CMK (cell line): ENCODE measurements at regions not wholly inside any gene's neighbourhood (a gene's known extent, or its start where the extent isn't known, plus 50 kb on each side); places are given as distances from the start of the nearest gene placed in this dataset.
"Not testable (repeated sequence)": the region's sequence is repeated elsewhere in the genome, so short reads cannot be mapped to it uniquely, and the experiment has no call there.

Experiments
- DNase-seq: peaks from one replicate; pipeline ENCODE4 v3.0.0-alpha.2; 2010; ENCODE audit warnings: low read depth

DNA sequence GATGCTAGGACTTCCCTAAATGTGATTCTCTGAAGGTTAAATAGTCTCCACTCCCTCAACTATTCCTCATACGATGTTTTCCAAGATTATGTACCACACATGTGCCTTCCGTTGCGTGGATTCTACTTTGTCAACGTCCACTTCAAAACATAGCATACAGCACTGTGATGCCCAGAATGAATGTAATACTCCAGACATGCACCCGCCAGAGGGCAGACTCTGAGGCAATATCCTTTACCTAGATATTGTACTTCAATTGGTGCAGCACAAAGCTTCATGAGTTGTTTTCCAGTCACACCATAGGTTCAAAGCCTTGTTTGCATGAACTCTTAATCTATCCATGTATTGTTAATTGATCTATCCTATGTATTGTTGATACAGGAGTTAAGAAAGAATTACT is 201.0 kb upstream of the NABP1 start:
- no peak for DNase-seq

DNA sequence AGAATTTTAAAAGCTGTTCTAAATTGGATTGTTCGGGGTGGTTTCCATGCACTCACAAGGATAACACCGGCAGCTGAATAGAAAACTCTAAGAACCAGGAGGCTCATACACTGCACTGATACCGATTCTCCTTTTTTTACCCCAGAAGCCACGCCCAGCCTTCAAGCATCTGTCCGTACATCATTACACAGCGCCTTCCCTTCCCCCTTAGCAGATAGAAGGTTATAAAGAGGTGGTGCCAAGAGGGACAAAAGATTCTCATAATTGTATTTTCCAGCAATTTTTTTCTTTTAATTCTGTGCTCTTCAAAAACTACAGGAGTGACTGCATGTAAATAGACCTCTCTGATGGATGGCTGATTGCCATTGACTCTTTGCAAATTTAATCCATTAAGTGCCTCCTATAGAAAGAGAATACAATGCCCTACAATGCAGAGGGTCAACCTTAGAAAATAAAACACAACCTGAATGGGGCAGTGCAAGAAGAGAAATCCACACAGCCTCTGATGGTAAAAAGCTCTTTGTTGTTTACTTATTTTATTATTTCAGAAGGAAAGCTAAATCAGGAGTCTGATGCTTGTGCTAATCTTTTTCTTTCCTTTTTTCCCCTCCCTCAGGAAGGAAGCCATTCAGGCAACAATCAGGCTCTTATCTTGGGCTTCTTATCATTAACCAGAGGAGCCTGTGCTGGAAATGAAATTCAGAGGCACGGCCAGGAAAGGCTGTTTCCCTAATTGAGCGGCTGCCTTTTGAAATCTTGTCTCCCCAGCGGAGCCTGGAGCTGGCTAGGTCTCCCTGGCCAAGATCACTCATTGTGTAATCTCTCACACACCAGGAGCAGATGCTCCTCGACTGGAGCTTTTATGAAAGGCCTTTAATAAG is 198.9 kb upstream of the NABP1 start:
- DNase-seq = no peak

DNA sequence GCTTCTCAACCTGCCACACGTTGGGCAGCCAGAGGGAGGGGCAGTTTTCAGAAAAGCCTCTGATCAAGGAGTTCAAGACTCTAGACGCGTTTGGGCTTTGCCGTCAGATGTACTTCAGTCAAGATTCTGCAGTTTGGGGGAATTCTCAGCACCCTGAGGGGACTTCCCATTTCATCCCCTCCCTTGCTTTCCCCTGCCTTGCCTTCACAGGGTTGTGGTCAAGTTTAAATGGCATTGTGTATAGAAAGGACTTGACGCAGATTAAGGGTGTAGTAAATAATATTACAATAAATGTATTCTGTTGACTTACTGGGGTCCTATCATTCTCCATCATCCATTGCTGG is 198.3 kb upstream of the NABP1 start:
- DNase-seq = no peak

DNA sequence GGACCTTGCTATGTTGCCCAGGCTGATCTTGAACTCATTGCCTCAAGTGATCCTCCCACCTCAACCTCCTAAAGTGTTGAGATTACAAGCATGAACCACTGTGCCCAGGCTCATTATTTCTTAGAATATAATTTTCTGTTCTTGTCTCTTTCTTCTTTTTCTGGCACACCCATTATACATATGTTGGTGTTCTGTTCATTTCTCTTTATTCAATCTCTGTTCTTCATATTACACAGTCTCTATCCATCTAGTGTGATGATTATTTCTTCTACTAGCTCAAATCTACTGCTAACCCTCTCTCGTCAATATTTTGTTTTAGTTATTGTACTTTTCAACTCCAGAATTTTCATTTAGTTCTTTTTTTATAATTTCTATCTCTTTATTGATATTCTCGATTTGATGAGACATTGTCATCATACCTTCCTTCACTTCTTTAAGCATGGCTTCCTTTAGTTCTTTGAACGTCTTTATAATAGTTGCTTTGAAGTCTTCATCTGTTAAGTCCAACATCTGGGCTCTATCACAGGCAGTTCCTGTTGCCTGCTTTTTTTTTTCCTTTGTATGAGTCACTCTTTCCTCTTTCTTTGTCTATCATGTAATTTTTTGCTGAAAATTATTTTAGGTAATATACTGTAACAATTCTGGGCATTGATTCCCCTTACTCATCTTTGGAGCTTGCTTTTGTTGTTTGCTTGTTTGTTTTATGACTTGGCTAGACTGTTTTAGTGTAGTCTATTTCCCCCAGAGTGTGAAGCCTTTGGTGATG is 196.4 kb upstream of the NABP1 start:
- DNase-seq = no peak

DNA sequence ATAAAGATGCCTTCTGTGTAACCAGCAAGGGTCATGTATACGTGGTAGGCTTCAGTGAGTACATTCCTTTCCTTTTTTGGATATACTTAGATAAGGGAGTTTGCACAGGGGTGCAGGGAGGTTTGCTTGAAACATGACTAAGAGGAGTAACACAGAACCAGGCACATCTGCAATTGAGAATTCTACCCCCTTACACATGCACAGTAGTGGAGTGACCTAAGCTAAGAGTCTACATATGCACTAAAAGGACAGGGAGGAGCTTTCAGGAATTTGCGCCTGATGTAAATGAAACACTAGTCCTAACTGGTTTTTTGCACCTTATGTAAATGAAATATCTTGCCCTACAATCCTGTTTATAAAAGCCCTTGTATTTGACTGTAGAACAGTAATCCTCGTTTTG is 194.8 kb upstream of the NABP1 start:
- no peak for DNase-seq

DNA sequence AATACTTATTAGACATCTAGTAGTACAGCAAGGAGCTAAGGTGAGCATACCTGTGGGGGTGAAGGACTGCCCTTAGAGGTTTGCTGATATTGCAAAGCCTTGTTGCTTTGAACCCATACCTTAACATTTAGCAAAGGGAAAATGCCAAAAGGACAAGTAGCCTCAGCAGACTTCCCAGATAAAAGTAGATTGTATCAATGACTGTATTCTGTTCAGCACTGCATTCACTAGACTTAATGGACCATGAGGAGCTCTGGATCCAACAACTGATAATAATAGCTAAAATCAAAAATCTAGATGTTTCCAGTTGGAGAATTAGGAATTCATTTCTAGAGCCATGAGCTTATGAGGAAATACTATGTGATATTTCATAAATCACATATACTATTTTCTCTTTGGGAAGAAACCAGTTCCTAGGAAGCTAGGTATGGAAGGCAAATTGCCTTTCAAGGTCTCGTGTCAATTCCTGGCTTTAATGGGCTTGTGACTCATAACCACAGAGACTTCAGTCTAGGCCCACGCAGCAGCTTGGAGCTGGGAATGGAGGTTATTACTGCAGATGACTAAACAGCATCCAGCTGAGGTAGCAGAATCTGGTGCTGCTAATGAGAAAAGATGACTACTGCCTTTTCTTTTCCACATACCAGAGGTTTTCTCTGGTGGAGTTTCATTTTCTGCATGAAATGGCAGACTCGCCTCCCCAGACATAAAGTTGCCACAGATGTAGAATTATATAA is 191.2 kb upstream of the NABP1 start:
- no peak for DNase-seq

DNA sequence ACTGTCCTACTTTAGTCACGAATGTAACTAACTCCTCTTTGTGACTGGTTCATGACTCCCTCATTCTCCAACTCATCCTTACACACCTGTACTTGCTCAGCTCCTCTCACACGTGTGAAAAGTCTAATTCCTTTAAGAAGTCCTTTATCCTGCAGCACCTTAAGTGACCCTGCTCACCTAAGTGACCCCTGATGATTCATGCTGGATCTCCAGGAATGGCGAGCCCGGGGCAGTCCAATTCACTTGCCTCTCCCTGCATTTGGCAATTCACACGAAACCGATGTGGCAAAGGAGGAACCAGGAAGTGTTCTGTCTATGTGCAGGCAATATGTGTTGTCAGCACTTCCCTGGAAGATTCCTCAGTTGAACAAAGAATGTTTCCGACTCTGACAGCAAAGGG is 189.8 kb upstream of the NABP1 start:
- DNase-seq = no peak

DNA sequence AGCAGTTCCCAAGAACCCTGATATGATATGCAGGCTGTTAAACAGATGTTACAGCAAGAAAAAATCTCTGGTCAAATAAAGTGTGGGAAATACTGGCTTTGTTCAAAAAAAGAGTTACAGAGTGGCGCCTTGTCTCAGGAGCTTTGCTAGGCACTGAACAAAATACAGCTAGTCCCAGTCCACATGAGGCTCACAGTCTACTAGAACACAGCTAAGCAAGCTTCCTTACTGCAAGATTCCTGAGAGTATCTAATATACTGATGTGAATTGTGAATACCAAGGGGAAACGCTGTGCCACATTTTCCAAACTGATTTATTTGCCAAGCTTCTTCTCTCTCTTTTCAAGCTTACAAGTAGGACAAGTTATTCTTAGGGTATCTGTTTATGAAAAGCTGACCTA is 188.8 kb upstream of the NABP1 start:
- DNase-seq = no peak

DNA sequence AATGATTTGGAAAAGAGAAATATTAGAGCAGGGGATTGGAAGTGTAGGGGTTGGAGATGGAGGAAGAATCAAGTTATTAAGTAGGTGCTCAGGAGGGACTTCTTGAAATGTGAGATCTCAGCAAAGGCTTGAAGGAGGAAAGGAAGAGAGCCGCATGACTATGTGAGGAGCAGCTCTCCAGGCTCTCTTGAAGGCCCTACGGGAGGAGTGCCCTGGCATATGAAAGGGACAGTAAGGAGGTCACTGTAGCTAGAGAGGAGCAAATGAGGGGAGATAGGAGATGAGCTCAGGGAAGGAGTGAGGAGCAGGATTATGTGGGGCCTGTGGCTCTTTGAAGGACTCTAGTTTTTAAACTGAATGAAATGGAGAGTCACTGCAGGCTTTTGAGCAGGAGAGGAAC is 181.1 kb upstream of the NABP1 start:
- DNase-seq = no peak

DNA sequence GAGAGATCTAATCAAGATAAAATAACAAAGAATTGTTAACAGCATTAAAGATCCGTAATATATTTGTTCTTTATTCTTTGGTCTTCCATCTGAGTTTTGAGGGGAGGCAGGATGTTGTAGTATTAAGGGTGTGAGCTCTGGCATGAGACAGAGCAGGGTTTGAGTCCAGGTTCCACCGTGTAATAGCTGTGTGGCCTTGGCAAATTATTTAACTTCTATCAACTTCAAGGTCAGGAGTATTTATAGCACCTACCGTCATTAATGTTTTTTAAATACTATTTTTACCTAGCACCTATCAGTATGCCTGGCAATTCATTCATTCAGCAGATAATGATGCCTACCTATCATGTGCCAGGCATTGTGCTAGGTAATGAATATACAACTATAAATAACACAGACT is 180.1 kb upstream of the NABP1 start:
- no peak for DNase-seq

DNA sequence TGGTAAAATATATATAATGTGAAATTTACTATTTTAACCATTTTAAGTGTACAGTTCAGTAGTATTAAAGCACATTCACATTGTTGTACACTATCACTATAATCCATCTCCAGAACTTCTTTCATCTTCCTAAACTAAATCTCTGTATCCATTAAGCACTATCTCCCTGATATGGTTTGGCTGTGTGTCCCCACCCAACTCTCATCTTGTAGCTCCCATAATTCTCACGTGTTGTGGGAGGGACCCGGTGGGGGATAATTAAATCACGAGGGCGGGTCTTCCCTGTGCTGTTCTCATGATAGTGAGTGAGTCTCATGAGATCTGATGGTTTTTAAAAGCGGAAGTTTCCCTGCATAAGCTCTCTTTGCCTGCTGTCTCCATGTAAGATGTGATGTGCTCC is 178.9 kb upstream of the NABP1 start:
- DNase-seq = no peak

DNA sequence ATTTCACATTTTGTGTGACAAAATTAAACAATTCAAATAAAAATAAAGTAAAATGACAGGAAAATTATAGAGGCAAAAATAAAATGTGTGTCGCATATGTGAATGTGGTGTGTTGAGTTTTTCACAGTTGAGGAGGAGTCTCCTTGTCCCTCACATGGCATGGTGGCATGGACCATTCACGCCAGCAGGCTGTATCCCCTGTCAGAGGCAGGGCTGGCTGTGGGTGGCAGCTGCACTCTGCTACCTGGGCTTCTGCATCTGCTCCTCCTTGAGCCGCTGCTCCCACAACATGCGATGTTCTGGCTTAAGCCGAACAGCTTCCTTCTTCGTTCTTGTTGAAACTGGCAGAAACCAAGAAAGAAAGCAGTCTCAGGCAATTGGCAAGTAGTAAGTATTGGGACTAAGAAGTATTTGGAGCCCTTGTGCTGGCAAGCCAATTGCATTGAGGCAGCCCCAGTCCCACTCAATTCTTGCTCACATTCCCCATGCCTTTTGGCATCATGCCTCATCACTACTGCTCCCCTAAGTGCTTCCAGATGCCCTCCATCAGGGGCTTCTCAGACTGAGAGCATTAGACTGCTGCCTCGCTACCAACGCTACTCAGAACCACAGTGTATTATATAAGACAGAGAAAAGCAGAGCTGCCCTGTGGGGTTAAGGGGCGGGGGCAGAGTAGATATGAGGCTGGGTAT is 177.9 kb upstream of the NABP1 start:
- no peak for DNase-seq

DNA sequence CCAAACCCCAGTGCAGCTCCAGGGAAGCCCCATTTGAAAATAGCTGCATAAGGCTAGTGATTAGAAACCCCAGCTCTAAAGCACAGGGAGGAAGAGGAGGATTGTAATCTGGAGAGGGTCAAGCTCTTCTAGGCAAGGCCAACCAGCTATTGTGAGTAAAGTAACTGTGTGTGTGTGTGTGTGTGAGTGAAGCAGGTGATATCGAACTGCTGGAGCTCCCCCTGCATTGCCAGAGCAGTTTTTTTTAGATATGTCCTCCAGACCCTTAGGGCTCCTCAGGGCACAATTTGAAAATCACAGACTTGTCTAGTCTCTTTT is 177.4 kb upstream of the NABP1 start:
- DNase-seq = no peak

DNA sequence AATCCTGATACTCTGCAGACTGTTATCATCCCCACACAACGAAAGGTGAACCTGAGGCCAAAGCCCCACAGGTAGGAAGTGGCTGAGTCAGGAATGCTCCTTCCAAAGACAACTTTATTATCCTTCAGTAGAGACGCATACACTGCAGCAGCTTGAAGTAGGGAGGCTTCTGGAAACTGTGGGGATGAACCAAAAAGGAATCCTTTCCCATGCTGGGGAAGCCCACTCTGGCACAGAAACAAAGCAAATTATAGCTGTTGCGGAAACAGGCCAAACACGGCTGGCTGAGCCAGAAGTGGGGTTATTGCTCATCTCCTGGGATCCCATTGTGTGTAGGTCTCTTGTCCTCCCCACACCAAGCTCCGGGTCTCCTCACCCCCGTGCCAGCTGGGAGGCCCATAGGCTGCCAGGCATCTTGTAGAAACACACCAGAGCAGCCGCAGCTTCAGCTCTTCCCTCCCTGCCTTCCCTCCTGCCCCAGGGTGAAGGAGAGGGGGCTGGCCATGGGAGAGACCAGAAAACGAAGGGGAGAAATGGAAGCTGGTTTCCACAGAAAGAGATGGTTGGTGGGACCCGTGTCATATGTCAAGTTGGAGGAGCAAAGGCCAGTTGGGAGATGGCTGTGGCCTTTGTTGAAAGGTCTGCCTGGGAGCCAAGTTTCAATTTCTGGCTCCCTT is 176.9 kb upstream of the NABP1 start:
- DNase-seq = no peak

DNA sequence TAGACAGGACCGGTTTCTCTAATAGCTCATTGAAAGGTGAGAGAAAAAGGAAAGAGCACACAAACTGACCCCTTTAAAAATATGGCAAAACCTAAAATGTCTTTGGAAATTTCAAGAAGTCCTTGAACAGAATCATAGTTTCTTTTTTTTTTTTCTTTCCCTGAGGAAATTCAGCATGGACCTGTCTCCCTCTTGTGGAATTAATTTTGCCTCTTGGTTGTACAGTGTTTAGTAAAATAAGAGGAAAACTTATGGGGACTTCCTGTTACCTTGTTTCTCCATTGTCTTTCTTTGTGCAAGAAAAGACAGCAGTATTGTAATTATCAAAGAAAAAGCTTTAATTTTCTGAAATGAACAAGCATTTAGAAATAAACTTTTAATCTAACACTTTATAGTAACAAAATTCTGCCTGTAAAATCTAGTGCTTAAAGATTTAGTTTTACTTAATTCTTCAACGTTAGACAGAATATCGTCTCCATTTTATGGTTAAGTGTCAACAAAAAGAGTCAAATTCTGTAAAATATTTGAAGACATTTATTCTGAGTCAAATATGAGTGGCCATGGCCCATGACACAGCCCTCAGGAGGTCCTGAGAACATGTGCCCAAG is 176.3 kb upstream of the NABP1 start:
- DNase-seq = no peak

DNA sequence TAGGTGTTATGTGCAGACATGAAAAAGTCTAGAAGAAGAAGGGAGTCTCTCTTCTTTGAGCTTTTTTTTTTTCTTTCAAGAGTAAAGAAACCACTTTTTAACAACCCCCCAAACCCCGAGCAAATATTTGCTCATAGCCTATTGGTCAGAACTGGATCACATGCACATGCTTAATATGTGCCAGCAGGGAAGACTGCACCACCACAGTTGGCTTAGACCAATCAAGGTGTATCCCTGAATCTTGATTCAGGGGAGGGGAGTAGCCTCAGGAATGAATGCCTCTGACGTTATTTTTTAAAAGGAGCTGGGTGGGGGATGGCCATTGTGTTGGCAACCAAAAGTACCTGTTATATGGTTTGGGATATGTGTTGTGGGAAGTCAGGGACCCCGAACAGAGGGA is 171.4 kb upstream of the NABP1 start:
- DNase-seq = no peak

DNA sequence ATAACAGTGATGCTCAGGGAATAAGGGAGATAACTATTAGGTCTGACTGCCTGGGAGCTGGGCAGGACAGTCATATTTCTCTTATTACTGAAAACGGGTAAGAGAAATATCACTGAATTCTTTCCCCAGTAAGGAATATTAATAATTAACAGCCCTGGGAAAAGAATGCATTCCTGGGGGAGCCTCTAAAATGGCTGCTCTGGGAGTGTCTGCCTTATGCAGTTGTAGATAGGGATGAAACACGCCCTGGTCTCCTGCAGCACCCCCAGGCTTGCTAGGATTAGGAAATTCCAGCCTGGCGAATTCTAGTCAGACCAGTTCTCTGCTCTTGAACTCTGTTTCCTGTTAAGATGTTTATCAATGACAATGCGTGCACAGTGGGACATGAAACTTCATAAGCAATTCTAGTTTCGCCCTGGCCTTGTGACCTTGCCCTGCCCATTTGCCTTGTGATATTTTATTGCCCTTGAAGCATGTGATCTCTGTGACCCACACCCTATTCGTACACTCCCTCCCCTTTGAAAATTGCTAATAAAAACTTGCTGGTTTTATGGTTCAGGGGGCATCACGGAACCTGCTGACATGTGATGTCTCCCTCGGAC is 170.6 kb upstream of the NABP1 start:
- not testable (repeated sequence) for DNase-seq

DNA sequence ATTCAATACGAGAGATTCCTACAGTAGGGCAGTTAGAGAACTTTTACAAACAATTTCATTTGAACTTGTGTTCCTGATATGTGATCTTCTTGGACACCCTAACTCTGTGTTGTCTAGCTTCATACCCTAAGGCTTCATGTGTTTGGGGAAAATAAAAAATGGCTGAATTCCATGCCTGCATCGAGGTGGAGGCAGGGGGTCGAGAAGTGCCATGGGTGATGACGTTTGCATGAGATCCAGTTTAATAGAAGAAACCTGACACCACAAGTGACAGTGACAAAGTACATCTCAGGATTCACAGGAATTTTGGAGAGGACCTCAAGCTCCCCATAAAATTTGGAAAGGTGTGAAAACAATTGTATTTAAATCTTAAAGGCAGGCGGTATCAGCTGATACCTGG is 169.2 kb upstream of the NABP1 start:
- DNase-seq = no peak

DNA sequence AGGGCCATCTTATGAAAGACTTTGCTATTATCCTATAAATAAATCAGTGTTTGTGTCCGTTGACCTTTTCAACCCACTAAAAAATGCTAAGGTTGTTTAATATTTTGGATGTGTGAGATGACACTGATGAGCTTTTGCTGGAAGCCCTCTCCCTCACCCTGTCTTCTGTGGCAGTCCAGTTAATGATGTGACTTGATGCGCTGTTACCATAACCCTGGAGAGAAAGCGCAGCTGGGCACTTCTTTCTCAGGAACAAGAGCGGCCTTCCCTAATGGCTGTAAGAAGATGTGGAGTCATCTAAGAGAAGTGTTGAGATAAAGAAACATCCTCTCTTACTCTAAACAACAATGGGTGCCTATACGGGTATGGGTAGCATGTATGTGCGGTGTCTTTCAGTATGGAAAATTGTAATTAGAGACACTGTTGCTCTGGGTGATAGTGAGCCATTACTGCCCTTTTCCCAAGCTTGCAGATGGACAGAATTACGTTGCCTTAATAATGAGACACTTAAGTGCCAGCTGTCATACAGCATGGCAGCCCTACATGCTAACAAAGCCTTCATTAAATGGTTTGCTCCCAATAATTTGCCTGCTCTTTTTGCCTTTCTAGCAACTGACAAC is 165.6 kb upstream of the NABP1 start:
- no peak for DNase-seq

DNA sequence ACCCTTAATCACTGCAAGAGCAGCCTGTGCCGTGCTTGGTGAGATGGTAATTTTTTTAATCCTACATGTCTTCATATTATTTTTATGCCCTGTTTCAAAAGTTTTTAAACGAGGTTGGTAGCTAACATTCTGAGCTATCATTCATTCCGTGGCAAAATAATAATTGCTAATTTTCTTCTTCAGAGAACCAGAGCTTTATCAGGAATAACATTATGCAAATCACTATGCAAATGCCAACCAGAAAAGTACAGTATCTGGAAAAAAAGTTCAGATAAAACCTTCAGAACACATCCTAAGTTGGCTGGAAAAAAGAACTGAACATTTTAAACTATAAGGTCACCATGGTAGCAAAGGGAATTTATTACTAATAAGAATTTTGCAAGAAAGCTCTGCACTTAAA is 165.1 kb upstream of the NABP1 start:
- no peak for DNase-seq

DNA sequence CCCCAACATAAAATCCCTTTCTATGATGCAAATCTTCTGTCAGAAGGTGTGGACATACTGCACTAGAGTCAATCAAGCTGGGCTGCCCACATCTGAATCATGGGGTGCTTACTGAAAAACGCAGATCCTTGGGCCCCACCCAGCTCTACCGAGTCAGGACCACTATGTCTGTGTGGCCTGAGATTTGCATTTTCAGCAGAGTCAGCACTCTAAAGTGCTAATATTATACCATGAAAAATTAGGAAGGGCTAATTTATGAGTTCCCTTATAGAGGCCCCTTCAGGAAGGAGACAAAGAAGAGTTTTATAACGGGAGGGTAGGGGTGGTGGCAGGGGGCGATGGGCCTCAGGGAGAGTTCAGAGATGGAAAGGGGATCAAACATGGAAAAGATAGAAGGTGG is 163.3 kb upstream of the NABP1 start:
- DNase-seq = no peak
